Sciatic nerve (tissue), 2 donors: ENCODE measurements at regions not wholly inside any gene's neighbourhood (a gene's known extent, or its start where the extent isn't known, plus 50 kb on each side); places are given as distances from the start of the nearest gene placed in this dataset.
"Not testable (repeated sequence)": the region's sequence is repeated elsewhere in the genome, so short reads cannot be mapped to it uniquely, and the experiment has no call there.

Experiments
- ATAC-seq: fragments of 200-7000 bp; cut with Tn5 transposase; one replicate; pipeline ENCODE4 v1.9.1; 2020; ENCODE audit warnings: mild to moderate bottlenecking, moderate library complexity
- DNase-seq: peaks from one replicate; pipeline ENCODE4 v3.0.0-alpha.2; 2020; ENCODE audit warnings: low spot score
- intact Hi-C: fragments of 100-400 bp; cut with DNase I; formaldehyde crosslinking; loops from one replicate; pipeline ENCODE4 v1.14.2; 2022
- donor health status: DM: no; HTN: no; CAD: no.
- donor health status: DM: no; HTN: no; CAD: no.

DNA sequence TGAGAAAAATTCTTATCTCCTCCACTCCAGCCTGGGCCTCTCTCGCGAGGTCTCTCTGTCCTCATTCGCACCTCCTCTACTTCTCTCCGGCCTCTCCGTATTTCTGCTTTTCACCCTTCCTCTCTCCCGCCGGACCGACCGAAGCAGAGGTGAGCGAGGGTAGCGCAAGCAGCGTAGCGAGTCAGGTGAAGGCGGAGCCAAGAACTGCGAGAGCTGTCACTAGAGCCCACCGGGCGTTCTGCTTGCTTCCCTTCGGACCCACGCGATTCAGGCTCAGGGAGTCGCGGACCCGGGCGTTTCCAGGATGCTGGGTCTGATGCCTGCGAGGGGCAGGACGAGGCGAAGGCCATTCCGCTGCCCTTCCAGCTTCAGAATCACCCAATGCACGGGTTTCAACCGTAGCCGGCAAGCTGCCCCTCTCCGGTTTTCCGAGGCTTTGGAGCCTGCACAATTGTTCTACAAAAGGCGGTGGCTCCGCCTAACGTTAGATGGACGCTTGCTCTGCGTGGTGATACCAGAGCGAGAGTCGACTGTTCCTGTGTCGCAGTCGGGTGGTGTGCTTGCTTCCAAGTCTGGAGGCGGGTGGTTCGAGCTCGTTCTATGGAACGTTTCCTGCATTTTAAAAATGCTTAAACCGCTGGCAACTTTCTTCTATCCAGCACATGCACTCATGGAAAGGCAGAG is 310.2 kb downstream of the FAM72C start:
- ATAC-seq, result no peak
- no peak for DNase-seq
- intact Hi-C loops, result no loop called here

GRCh38 chr1:143660354-143660941 is 311.3 kb downstream of the FAM72C start:
- no peak for DNase-seq
- intact Hi-C loops, result no loop called here
- no peak for ATAC-seq

GRCh38 chr1:143653429-143653802 is 318.4 kb downstream of the FAM72C start:
- DNase-seq (no peak), ATAC-seq (no peak)
- intact Hi-C loops, result no loop called here

DNA sequence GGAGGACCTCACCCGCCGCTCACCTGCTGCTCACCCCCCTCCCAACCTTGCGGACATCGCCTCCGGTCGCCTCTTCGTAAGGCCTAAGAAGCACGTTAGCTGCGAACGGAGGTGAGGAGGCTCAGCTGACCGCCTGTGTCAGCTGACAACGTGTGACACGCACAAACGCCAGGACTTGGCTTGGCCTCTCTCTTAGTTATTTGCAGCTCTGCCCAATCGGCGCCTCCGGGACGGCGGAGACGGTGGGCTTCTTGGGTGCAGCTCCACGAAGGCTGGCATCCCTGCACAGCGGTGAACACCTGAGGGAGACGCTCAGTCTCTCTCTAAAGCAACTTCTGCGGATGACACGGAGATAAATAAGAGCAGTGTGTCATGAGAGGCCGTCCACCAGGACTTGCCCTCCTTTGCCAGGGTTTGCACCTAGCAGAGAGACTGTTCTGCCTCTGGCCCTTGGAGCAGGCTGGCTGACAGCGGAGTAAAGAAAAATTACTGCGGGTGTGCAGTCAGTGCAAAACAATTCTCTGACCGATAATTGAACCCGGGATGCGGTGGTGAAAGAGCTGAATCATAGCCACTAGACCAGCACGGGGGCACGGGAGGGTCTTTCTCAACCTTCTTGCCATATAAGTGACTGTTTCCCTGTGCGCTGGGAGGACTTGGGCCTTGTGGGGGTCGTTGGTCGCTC is 318.9 kb downstream of the FAM72C start:
- DNase-seq (no peak), ATAC-seq (no peak)
- intact Hi-C loops, result no loop called here

- intact Hi-C loops, result no loop called here
- ATAC-seq, result no peak
These were observed 319.6 kb downstream of the FAM72C start for GRCh38 chr1:143652187-143652586.

DNA sequence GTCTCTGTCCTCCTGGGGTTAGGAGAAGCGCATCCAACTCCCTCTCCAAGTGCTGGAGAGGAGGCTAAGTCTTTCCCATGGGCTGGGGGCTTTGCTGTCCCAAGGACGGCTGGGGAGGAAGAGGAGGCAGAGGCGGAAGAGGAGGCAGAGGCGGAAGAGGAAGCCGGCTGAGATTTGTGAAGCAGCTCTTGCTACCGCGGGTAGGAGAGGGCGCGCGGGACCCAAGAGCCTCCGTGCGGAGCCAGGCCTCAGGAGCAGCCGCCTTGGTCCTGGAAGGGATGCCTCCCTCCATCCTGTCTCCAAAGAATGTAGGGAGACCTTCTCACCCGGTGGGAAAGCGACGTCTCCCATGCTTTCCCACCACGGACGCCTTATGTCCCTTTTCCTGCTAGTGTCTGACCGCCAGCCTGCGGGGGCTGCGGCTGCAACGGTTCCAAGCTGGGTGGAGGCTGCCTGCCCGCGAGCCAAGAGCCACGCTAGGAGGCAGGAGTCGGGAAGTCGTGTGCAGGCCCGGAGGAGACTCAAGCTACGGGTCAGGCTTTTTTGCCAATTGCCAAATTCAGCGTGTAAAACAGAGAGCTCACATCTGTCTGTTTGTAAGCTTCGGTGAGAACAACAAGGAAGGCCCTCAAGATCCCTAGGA is 320.3 kb downstream of the FAM72C start:
- intact Hi-C loops, result no loop called here
- ATAC-seq, result no peak
- no peak for DNase-seq

More at GRCh38 chr1:143652187-143652586, 319.6 kb downstream of the FAM72C start:
- no peak for DNase-seq

DNA sequence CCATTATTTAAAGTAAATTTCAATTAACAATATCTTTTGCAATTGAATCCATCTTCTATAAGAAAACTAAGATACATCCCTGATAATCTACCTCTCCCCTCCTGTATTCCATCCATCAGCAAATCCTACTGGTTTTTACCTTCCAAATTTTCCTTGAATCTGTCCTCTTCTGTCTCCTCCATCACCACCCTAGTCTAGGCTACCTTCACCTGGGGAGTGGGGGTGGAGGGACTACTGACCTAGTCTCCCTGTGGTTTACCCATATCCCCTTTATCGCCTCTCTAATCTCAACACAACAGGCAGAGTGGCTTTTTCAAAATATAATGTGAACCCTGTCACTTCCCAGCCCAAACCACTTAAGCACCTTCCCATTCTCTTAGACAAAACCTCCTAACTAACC is 327.8 kb downstream of the FAM72C start:
- DNase-seq, intact Hi-C loops, ATAC-seq: not testable (repeated sequence)

DNA sequence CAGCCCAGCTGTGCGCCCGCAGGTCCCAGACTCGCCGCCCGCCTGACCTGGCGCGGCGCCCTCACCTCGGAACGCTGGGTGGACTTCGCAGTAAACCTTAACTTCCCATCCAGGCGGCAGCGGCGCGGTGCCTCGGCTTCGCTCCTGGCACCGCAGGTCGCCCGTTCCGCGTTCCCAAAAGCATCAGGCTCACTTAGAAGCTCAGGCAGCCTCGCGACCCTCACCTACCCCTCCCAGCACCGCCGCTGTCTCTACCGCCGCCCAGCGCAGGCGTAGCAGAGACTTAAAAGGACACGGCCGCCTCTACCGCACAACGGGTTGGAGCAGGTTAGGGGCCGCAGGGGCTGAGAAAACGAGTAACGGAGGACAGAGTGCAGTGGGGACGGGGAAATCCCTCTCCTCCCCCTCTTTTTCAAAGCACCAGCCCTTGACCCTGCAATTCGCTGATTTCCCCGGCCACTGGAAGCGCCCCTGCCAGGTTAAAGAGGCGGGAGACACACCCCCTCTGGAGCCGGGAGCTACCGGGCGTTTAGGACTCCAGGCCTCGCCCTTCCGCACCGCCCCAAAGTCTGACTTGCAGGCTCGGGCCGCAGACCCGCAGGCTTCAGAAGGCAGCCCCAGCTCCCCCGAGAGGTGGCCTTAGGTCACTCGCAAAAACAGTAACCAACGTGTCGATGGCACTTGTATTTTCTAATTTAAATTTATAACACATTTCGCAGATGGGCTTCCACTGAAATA is 328.5 kb downstream of the FAM72C start:
- ATAC-seq, result no peak
- intact Hi-C loops, result no loop called here
- DNase-seq, result no peak

GRCh38 chr1:143625886-143626285 is 345.9 kb downstream of the FAM72C start:
- intact Hi-C loops, result no loop called here
- ATAC-seq (no peak), DNase-seq (no peak)

DNA sequence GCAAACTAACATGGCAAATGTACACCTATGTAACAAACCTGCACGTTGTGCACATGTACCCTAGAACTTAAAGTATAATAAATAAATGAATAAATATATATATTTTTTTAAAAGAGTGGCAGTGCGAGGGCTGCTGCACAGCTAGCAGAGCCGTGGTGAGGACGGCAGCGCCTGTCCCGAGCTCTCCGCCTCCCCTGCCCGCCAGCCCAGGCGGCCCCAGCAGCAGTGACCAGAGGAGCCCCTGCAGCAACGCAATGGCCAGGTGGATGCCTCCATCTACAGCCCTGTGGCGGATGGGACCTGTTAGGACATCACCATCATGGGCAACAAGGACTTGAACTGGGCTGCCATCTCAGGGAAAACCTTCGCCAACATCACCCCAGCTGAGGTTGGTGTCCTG is 351.9 kb downstream of the FAM72C start:
- no peak for DNase-seq
- intact Hi-C loops, result no loop called here
- no peak for ATAC-seq

DNA sequence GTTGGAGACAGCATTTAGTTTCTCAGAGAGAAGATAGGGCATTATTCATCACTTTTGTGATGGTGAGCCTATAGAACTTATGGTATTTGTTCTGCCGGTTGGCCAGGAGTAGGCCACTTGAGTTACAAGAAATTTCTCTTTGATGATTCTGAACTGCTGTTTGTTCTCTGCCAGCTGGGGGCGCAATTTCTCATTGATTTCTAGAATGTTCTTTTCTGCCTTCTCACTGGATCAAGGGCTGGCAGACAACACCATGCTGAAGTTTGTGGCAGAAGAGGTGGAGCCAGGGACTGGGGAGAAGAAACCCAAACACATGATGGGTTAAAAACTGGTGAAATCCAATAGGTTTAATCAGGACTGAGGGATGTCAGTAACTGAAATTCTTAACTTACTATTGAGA is 360.6 kb downstream of the FAM72C start:
- DNase-seq (no peak), ATAC-seq (no peak)
- intact Hi-C loops, result no loop called here

GRCh38 chr1:143610196-143610595 is 361.6 kb downstream of the FAM72C start:
- no peak for ATAC-seq
- no peak for DNase-seq
- intact Hi-C loops, result no loop called here

GRCh38 chr1:143604887-143605286 is 366.9 kb downstream of the FAM72C start:
- DNase-seq (no peak), ATAC-seq (no peak)
- intact Hi-C loops, result no loop called here

DNA sequence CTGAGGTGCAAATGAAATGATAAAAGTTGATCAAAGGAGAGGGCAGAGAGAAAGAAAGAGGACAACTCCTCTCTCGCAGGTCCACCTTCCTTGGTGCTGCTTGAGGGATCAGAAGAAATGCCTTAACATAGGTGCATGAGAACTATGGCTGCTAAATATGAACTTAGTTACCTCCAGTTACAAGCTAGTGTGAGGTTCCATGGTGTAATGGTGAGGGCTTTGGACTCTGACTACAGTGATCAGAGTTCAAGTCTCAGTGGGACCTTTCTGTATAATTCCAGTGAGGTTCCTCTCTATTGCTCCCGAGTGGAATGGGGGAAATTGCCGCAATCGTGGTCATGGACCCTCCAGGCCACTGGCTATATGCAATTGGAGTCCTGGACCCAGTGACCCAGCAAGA is 387.3 kb downstream of the FAM72C start:
- DNase-seq (no peak), ATAC-seq (no peak)
- intact Hi-C loops, result no loop called here

- DNase-seq, result no peak
- no peak for ATAC-seq
These were observed 396.8 kb downstream of the FAM72C start for GRCh38 chr1:143574891-143575520.

DNA sequence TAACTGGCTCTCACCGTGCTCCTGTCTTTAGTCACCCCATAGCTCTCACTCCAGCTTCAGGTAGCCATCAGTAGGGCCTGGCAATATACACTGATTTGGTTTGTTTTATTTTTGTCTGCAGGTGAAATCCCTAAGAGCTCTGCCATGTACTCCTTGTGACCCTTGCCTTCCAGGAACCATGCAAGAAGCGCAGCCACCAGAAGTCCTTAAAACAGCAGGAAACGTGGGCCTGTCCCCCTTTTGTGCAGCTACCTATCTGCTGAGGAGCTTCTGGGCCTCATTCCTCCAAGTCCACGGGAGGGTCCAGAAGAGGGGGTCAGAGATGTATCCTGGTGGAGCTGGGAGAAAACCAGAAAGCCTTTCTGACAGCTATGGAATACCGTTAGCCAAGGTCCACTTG is 399.1 kb downstream of the FAM72C start:
- DNase-seq, ATAC-seq, intact Hi-C loops: not testable (repeated sequence)

More at GRCh38 chr1:143574891-143575520, 396.8 kb downstream of the FAM72C start:
- intact Hi-C loops, result no loop called here

DNA sequence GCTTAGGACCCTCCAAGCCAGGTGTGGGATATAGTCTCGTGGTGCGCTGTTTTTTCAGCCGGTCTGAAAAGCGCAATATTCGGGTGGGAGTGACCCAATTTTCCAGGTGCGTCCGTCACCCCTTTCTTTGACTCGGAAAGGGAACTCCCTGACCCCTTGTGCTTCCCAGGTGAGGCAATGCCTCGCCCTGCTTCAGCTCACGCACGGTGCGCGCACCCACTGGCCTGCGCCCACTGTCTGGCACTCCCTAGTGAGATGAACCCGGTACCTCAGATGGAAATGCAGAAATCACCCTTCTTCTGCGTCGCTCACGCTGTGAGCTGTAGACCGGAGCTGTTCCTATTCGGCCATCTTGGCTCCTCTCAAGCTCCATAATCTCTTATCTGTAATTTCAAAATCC is 408.0 kb downstream of the FAM72C start:
- DNase-seq, ATAC-seq, intact Hi-C loops: not testable (repeated sequence)

DNA sequence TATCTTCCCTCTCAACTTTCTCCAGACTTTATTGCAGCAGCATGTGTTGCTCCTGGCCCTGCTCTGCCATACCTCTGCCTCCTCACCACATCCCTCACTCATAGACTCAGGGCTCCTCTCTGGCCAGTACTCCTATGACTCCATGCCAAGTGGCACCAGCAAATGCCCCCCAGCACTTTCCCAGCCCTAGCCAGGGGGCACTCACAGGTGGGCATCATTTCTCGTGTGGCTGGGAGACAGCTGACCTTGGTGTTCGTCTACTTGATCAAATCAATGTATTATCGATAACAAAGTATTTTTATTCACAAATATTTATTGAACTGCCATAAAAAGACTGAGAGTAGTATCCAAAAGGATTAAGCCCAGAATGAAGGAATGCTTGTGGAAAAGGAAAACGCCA is 418.2 kb downstream of the FAM72C start:
- intact Hi-C loops, result no loop called here
- ATAC-seq, result no peak
- no peak for DNase-seq

DNA sequence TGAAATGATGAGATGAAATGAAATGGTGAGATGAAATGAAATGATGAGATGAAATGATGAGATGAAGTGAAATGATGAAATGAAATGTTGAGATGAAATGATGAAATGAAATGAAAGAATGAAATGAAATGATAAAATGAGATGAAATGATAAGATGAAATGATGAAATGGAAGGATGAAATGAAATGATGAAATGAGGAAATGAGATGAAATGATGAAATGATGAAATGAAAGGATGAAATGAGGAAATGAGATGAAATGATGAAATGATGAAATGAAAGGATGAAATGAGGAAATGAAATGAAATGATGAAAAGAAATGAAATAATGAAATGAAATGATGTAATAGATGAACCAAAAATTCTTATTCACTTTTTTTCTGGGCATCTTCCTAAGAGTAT is 467.1 kb downstream of the FAM72C start:
- DNase-seq, ATAC-seq, intact Hi-C loops: not testable (repeated sequence)
